Activated CD8-positive, alpha-beta T cell treated with anti-CD3 and anti-CD28 coated beads for 36 hours (primary cell): ENCODE measurements at regions not wholly inside any gene's neighbourhood (a gene's known extent, or its start where the extent isn't known, plus 50 kb on each side); places are given as distances from the start of the nearest gene placed in this dataset.

ENCODE experiments used
- ATAC-seq: fragments of 200-7000 bp; cut with Tn5 transposase; one replicate; pipeline ENCODE4 v1.10.0; 2021; ENCODE audit warnings: mild to moderate bottlenecking, moderate library complexity
- CTCF ChIA-PET: fragments of 350-600 bp; sonication (Branson Sonifier 250); formaldehyde crosslinking; loops from one replicate; lab custom pipeline; 2021; ENCODE audit warnings: antibody characterized with exemption; lab: Charles Lee
- POLR2A ChIA-PET: fragments of 350-600 bp; sonication (Branson Sonifier 250); formaldehyde crosslinking; loops from one replicate; lab custom pipeline; 2021; ENCODE audit warnings: antibody characterized with exemption; lab: Charles Lee
- DNase-seq: peaks from one replicate; pipeline ENCODE4 v3.0.0-alpha.2; 2020
- H3K27ac Mint-ChIP-seq: one replicate; pipeline ENCODE4 v1.8.0; 2021; ENCODE audit warnings: mild to moderate bottlenecking, mixed read lengths
- H3K27me3 Mint-ChIP-seq: one replicate; pipeline ENCODE4 v1.8.0; 2021; ENCODE audit warnings: mixed read lengths
- H3K36me3 Mint-ChIP-seq: one replicate; pipeline ENCODE4 v1.8.0; 2021; ENCODE audit warnings: low read depth, mixed read lengths
- H3K4me1 Mint-ChIP-seq: one replicate; pipeline ENCODE4 v1.8.0; 2021; ENCODE audit warnings: low read depth, mixed read lengths
- H3K4me3 Mint-ChIP-seq: one replicate; pipeline ENCODE4 v1.8.0; 2021; ENCODE audit warnings: mild to moderate bottlenecking, moderate library complexity, mixed read lengths
- H3K9me3 Mint-ChIP-seq: one replicate; pipeline ENCODE4 v1.8.0; 2021; ENCODE audit warnings: mixed read lengths
- CTCF ChIP-seq: fragments of 200-600 bp; IDR thresholded peaks from one replicate; pipeline ENCODE4 v1.8.0; 2022; ENCODE audit warnings: antibody characterized with exemption, mild to moderate bottlenecking
- intact Hi-C: fragments of 100-400 bp; cut with micrococcal nuclease; formaldehyde crosslinking; loops from one replicate; pipeline ENCODE4 v1.10.0; 2022

DNA sequence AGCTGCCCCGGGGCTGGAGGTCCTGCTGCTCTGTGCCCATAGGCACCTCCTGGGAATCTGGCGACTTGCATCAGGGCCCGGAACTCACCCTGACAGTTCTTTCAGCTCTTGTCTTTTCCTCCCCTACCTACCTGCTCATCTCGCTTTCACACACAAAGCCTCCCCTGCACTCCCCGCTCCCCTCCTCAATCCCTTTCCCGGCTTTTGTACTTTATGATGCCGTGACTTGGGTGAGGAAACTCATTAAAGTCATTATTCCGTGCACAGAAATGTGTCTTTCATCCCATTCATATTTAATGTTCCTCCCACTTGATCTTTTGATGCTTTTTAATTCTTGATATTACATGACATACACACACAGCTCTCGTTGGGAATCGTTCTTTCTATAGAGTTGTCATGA lies 218.6 kb downstream of the RPS24 start:
- no peaks in the 10 kb centered on the region for H3K36me3 Mint-ChIP-seq
- no peak for TF ChIP-seq CTCF
- no peaks in the 10 kb centered on the region for H3K9me3 Mint-ChIP-seq
- peaks cover 9% of the 10 kb centered on the region for H3K27me3 Mint-ChIP-seq
- ChIA-PET POLR2A (no interaction called here), CTCF (no interaction called here)
- ATAC-seq, result no peak
- no peak overlapping the region for H3K27ac Mint-ChIP-seq
- no peak overlapping the region for H3K4me3 Mint-ChIP-seq
- DNase-seq, result no peak
- intact Hi-C loops, result no loop called here
- H3K4me1 Mint-ChIP-seq, result peaks cover 17% of the 10 kb centered on the region

- no peak overlapping the region for H3K27ac Mint-ChIP-seq
- no peaks in the 10 kb centered on the region for H3K9me3 Mint-ChIP-seq
- CTCF ChIA-PET, result no interaction called here
- peaks cover 6% of the 10 kb centered on the region for H3K27me3 Mint-ChIP-seq
- ATAC-seq (no peak), DNase-seq (no peak)
- H3K4me1 Mint-ChIP-seq, result peaks cover 17% of the 10 kb centered on the region
- H3K4me3 Mint-ChIP-seq, result no peak overlapping the region
- H3K36me3 Mint-ChIP-seq, result no peaks in the 10 kb centered on the region
- POLR2A ChIA-PET, result no interaction called here
- no peak for TF ChIP-seq CTCF
- intact Hi-C loops, result no loop called here
Measured at GRCh38 chr10:78253063-78253853, 219.6 kb downstream of the RPS24 start.

DNA sequence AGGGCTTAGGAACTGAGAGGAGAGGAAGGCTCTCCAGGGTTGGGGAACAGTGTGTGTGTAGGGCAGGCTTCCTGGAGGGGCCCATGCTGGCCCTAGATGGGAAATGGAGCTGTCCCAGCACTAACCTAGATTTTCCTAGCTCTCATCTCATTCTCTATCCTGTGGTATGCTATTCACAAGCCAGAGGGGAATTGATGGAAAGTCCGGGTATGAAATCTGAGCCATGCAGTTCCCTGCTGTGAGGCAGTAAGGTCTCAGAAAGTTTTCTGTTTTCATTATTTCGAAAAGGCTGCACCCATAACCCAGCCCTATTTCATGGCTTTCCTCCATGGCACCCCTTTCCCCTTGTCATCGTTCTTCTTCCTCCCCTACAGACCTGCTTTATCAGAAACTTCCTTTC lies 220.3 kb downstream of the RPS24 start:
- H3K9me3 Mint-ChIP-seq, result no peaks in the 10 kb centered on the region
- no peak overlapping the region for H3K4me3 Mint-ChIP-seq
- DNase-seq, result no peak
- H3K4me1 Mint-ChIP-seq, result peaks cover 13% of the 10 kb centered on the region
- no peak for TF ChIP-seq CTCF
- ChIA-PET CTCF (no interaction called here), POLR2A (interaction anchor here (0.6 kb wide), 1 partner anchor 26 kb away, joined by 3 read pairs; no protein-coding TSS in a partner anchor)
- peaks cover 4% of the 10 kb centered on the region for H3K27me3 Mint-ChIP-seq
- intact Hi-C loops, result no loop called here
- no peaks in the 10 kb centered on the region for H3K36me3 Mint-ChIP-seq
- H3K27ac Mint-ChIP-seq, result no peak overlapping the region
- no peak for ATAC-seq

DNA sequence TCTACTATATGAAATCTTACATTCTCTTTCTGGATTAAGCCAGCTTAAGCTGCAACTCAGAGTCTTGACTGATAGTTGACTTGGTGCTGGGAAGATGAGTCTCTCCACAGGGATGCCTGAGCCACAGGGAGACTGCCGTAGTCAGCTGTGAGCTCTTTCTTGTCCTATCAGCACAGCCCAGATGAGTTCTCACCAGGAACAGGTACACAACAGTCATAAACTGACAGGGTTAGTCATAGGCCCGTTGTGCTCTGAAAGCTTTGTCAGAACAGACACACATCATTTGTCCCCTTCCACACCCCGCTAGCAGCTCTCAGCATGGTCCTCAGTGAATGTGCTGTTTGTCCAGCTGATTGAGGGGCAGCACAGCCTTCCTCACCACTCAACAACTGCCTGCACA lies 221.6 kb downstream of the RPS24 start:
- H3K36me3 Mint-ChIP-seq, result no peaks in the 10 kb centered on the region
- H3K27me3 Mint-ChIP-seq, result no peaks in the 10 kb centered on the region
- DNase-seq, result no peak
- CTCF ChIA-PET, result interaction anchor here (1.5 kb wide), 1 partner anchor 9 kb away, joined by 3 read pairs; no protein-coding TSS in a partner anchor
- no peaks in the 10 kb centered on the region for H3K9me3 Mint-ChIP-seq
- no peak for ATAC-seq
- H3K27ac Mint-ChIP-seq, result no peak overlapping the region
- H3K4me1 Mint-ChIP-seq, result peaks cover 6% of the 10 kb centered on the region
- no peak overlapping the region for H3K4me3 Mint-ChIP-seq
- TF ChIP-seq CTCF, result no peak
- intact Hi-C loops, result no loop called here
- POLR2A ChIA-PET, result no interaction called here

DNA sequence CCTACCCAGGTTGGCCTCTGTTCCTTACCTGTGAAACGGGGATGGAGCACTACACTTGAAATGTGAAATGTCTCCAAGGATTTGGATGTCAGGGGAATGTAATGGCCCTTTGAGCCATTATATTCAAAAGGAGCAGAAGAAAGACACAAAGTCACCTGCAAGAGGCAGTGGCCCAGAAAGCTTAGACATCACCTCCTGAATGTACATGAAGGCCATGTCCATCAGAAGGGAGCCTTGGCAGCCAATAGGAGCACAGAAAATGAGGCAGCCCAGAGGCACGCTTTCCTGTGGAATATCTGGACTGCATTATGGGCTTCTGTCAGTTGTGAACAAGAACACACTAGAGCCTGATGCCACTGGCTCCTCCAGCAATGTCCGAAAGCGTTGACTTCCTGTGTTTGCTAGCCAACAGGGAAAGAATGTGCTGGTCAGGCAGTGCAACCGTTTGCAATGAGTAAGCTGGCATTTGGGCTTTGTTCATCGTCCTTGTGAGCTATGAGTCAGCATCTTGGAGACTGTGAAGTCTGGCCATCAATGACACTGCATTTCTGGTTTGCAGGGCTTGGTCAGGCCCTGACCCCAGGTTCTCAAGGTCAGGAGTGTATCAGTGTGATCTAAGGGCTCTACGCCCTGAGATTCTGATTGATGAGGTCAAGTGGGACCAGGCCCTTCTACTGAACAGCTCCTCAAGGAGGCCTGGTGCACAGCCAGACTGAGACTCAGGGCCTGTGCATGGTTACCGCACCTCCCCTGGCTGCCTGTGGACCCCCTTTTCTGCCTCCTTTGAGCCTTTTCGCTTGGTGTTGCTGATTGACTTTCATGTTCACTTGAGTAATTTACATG lies 222.4 kb downstream of the RPS24 start:
- ATAC-seq, result no peak
- no peak overlapping the region for H3K27ac Mint-ChIP-seq
- no peak for TF ChIP-seq CTCF
- no peak overlapping the region for H3K4me3 Mint-ChIP-seq
- peaks cover 3% of the 10 kb centered on the region for H3K4me1 Mint-ChIP-seq
- DNase-seq, result no peak
- no peaks in the 10 kb centered on the region for H3K36me3 Mint-ChIP-seq
- H3K27me3 Mint-ChIP-seq, result no peaks in the 10 kb centered on the region
- POLR2A ChIA-PET, result no interaction called here
- CTCF ChIA-PET, result interaction anchor here (1.5 kb wide), 1 partner anchor 9 kb away, joined by 3 read pairs; no protein-coding TSS in a partner anchor
- no peaks in the 10 kb centered on the region for H3K9me3 Mint-ChIP-seq
- intact Hi-C loops, result no loop called here
